ENCODE measurements at regions not wholly inside any gene's neighbourhood (a gene's known extent, or its start where the extent isn't known, plus 50 kb on each side); places are given as distances from the start of the nearest gene placed in this dataset.
"Not testable (repeated sequence)": the region's sequence is repeated elsewhere in the genome, so short reads cannot be mapped to it uniquely, and the experiment has no call there.

GRCh38 chr5:87212183-87212582 lies 55.5 kb upstream of the RASA1 start:
- not testable (repeated sequence) for DNase-seq

GRCh38 chr5:87217480-87217879 lies 50.2 kb upstream of the RASA1 start:
- not testable (repeated sequence) for DNase-seq
